Kidney (tissue), 13 donors: ENCODE measurements at regions not wholly inside any gene's neighbourhood (a gene's known extent, or its start where the extent isn't known, plus 50 kb on each side); places are given as distances from the start of the nearest gene placed in this dataset.

Experiments used
- DNase-seq, 5 donors: peaks; one replicate each; pipeline ENCODE4 v3.0.0-alpha.2; 2013 to 2020
- FAIRE-seq: peaks from 2 replicates; lab custom pipeline; 2012; peaks lifted over from hg19 to GRCh38; lab: Jason Lieb, UNC
- H3K27ac ChIP-seq, 2 donors: one replicate each; pipeline ENCODE4 v1.7.0; 2013; ENCODE audit warnings: low read depth in 2 of 2, low read length in 2 of 2, inconsistent platforms in 1 of 2
- H3K27me3 ChIP-seq: one replicate; pipeline ENCODE4 v1.7.1; 2013; ENCODE audit warnings: low read length, inconsistent platforms; ENCODE audit not compliant: control insufficient read depth, insufficient read depth
- H3K36me3 ChIP-seq, 3 donors: one replicate each; pipeline versions ENCODE4 v1.7.0 to v1.7.1; 2013; ENCODE audit warnings: low read length in 3 of 3, control low read depth in 1 of 3, inconsistent platforms in 1 of 3; ENCODE audit not compliant: insufficient read depth in 3 of 3, control insufficient read depth in 2 of 3
- H3K4me1 ChIP-seq, 3 donors: one replicate each; pipeline versions ENCODE4 v1.7.0 to v1.7.1; 2013; ENCODE audit warnings: low read length in 3 of 3, inconsistent platforms in 1 of 3, low read depth in 1 of 3; ENCODE audit not compliant: control insufficient read depth in 2 of 3, insufficient read depth in 2 of 3
- H3K4me3 ChIP-seq, 3 donors: one replicate each; pipeline versions ENCODE4 v1.7.0 to v1.8.1; 2013; ENCODE audit warnings: low read length in 3 of 3, control low read depth in 1 of 3, inconsistent platforms in 1 of 3
- H3K9ac ChIP-seq, 3 donors: one replicate each; pipeline versions ENCODE4 v1.7.0 to v1.7.1; 2013; ENCODE audit warnings: low read length in 3 of 3, control low read depth in 1 of 3, inconsistent platforms in 1 of 3
- H3K9me3 ChIP-seq, 3 donors: one replicate each; pipeline versions ENCODE4 v1.7.0 to v1.7.1; 2013; ENCODE audit warnings: low read length in 3 of 3, control low read depth in 1 of 3, inconsistent platforms in 1 of 3; ENCODE audit not compliant: control insufficient read depth in 2 of 3, insufficient read depth in 1 of 3
- intact Hi-C: fragments of 100-400 bp; cut with DNase I; formaldehyde crosslinking; loops from one replicate; pipeline ENCODE4 v1.11.1; 2022
- TF ChIP-seq, protein P1 (sequence below): IDR thresholded peaks from 3 replicates; pipeline ENCODE4 v1.5.1; 2012; ENCODE audit warnings: mild to moderate bottlenecking, moderate library complexity, borderline replicate concordance; ENCODE audit not compliant: insufficient read depth; ENCODE audit errors: extremely low read depth
- donor health status: control.
- donor health status: control.
- donor health status: control.
- donor health status: control.
- donor health status: control.
- donor health status: DM: yes; HTN: yes; CAD: no.
- donor health status: Normal renal cell carcinoma (clear cell type).

DNA sequence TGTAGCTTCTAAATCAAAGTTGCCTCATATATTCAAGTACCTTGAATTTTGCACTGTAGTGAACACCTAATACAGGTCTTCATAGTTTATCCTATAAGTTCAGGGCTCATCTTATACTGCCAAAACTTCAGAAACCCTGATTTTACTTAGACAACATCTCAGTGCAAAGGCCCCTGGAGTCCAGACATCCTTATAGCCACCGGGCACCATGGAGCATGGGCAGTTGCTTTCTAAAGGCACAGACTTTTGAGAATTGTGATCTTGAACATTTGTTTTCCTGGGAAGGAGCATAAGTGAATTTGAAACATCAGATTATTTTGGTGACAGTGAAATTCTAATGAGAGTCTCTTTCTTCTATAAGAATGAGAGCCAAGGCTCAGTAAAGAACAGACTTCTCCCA, 292.3 kb downstream of the CYRIA start:
- Histone ChIP-seq H3K27me3 (no peaks in the 10 kb centered on the region), H3K27ac (no peak overlapping the region), H3K4me3 (no peak overlapping the region), H3K9me3 (no peaks in the 10 kb centered on the region), H3K4me1 (no peaks in the 10 kb centered on the region), H3K9ac (no peak overlapping the region), H3K36me3 (no peaks in the 10 kb centered on the region)
- FAIRE-seq: no peak
- TF ChIP-seq, protein P1, sequence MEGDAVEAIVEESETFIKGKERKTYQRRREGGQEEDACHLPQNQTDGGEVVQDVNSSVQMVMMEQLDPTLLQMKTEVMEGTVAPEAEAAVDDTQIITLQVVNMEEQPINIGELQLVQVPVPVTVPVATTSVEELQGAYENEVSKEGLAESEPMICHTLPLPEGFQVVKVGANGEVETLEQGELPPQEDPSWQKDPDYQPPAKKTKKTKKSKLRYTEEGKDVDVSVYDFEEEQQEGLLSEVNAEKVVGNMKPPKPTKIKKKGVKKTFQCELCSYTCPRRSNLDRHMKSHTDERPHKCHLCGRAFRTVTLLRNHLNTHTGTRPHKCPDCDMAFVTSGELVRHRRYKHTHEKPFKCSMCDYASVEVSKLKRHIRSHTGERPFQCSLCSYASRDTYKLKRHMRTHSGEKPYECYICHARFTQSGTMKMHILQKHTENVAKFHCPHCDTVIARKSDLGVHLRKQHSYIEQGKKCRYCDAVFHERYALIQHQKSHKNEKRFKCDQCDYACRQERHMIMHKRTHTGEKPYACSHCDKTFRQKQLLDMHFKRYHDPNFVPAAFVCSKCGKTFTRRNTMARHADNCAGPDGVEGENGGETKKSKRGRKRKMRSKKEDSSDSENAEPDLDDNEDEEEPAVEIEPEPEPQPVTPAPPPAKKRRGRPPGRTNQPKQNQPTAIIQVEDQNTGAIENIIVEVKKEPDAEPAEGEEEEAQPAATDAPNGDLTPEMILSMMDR: no peak
- intact Hi-C loops: no loop called here
- no peak for DNase-seq

DNA sequence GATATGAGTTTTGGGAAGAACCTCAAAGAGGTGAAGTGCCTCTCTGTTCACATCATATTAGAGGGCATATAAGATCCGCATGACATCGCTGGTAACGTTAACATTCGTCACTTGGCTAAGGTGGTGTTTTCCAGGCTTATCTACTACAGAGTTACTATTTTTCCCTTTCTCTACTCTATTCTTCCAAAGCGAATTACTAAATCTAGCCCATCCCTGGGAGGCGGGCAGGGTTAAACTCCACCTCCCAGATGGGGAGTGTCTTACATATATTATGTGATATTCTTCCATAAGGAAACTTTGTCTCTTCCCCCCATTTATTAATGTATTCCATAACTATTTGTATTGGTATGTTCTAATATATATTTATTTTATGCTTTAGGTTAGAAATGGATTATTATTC, 293.9 kb downstream of the CYRIA start:
- Histone ChIP-seq H3K27ac (no peak overlapping the region), H3K36me3 (no peaks in the 10 kb centered on the region), H3K4me1 (no peaks in the 10 kb centered on the region), H3K4me3 (no peak overlapping the region), H3K9me3 (no peaks in the 10 kb centered on the region), H3K27me3 (no peaks in the 10 kb centered on the region), H3K9ac (no peak overlapping the region)
- FAIRE-seq (no peak), DNase-seq (no peak)
- TF ChIP-seq, protein P1: no peak
- intact Hi-C loops: no loop called here

DNA sequence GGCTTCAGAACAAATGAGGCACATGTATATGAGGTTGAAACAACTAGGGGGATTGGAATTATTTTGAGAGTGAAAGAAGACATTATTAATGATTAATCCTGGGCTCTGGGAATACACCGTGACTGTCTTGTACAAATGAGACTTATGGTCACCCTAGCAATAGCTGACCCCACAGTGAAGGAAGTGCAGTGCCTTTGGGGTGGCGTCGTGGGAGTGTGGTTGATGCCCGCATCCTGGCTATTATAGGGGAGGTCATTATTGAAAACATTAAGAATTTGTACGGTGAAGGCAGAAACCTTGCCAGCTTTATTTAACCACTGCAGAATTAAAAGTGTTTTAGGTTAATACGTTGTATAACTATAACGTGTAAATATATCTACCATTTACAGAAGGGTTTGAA, 296.7 kb downstream of the CYRIA start:
- no peaks in the 10 kb centered on the region for H3K4me1 ChIP-seq
- H3K36me3 ChIP-seq: no peaks in the 10 kb centered on the region
- no peak overlapping the region for H3K27ac ChIP-seq
- no peak for FAIRE-seq
- DNase-seq: peak in 1 of 5 donors; percentile 5
- H3K27me3 ChIP-seq: no peaks in the 10 kb centered on the region
- H3K9me3 ChIP-seq: no peaks in the 10 kb centered on the region
- H3K9ac ChIP-seq: no peak overlapping the region
- no peak overlapping the region for H3K4me3 ChIP-seq
- intact Hi-C loops: no loop called here
- TF ChIP-seq, protein P1: no peak

DNA sequence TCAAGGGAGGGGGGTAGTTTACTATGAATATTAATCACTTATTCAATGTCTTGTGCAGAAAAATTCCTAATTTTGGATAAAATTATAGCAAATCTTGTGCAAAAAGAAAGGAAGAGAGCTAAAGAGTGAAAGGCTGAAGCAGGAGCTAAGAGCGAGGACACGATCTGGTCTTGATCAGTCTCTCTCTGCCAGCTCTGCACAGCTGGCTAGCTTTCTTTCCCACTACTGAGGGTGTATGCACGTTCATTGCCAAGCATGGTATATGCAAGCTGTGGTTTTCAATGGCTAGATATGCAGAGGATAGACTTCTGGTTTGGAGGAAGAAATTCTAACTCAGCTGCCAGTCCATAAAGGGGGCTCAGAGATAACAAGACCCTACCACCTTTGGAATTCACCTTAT, 297.3 kb downstream of the CYRIA start:
- Histone ChIP-seq H3K4me3 (no peak overlapping the region), H3K27ac (no peak overlapping the region), H3K27me3 (no peaks in the 10 kb centered on the region), H3K9ac (no peak overlapping the region), H3K36me3 (no peaks in the 10 kb centered on the region), H3K9me3 (no peaks in the 10 kb centered on the region), H3K4me1 (no peaks in the 10 kb centered on the region)
- intact Hi-C loops: no loop called here
- TF ChIP-seq, protein P1: no peak
- DNase-seq (no peak), FAIRE-seq (no peak)
